Dermis blood vessel endothelial cell (primary cell): ENCODE measurements at regions not wholly inside any gene's neighbourhood (a gene's known extent, or its start where the extent isn't known, plus 50 kb on each side); places are given as distances from the start of the nearest gene placed in this dataset.
"Not testable (repeated sequence)": the region's sequence is repeated elsewhere in the genome, so short reads cannot be mapped to it uniquely, and the experiment has no call there.

Experiments used
- DNase-seq: peaks from one replicate; pipeline ENCODE4 v3.0.0; 2010

GRCh38 chr14:41280745-41281144 lies 325.9 kb upstream of the LRFN5 start:
- DNase-seq, result no peak

- DNase-seq, result no peak
Measured at GRCh38 chr14:41277450-41277849, 329.2 kb upstream of the LRFN5 start.

- DNase-seq, result no peak
Measured at GRCh38 chr14:41257476-41257875, 349.2 kb upstream of the LRFN5 start.

GRCh38 chr14:41235466-41235865 lies 371.2 kb upstream of the LRFN5 start:
- no peak for DNase-seq

GRCh38 chr14:41230683-41231082 lies 376.0 kb upstream of the LRFN5 start:
- no peak for DNase-seq

- no peak for DNase-seq
Measured at GRCh38 chr14:41229824-41230223, 376.9 kb upstream of the LRFN5 start.

- DNase-seq, result no peak
Measured at GRCh38 chr14:41225433-41225832, 381.2 kb upstream of the LRFN5 start.

- no peak for DNase-seq
Measured at GRCh38 chr14:41222581-41222980, 384.1 kb upstream of the LRFN5 start.

GRCh38 chr14:41214978-41215377 lies 391.7 kb upstream of the LRFN5 start:
- not testable (repeated sequence) for DNase-seq

- DNase-seq, result no peak
Measured at GRCh38 chr14:41201696-41202095, 405.0 kb upstream of the LRFN5 start.

- no peak for DNase-seq
Measured at GRCh38 chr14:41187868-41188267, 418.8 kb upstream of the LRFN5 start.

GRCh38 chr14:41171045-41171444 lies 435.6 kb upstream of the LRFN5 start:
- no peak for DNase-seq

GRCh38 chr14:41167040-41167439 lies 439.6 kb upstream of the LRFN5 start:
- no peak for DNase-seq

GRCh38 chr14:41154143-41154807 lies 452.4 kb upstream of the LRFN5 start:
- no peak for DNase-seq

GRCh38 chr14:41146391-41146790 lies 460.3 kb upstream of the LRFN5 start:
- no peak for DNase-seq

- no peak for DNase-seq
Measured at GRCh38 chr14:41144370-41144769, 462.3 kb upstream of the LRFN5 start.

GRCh38 chr14:41137741-41138140 lies 468.9 kb upstream of the LRFN5 start:
- no peak for DNase-seq

GRCh38 chr14:41130274-41130673 lies 476.4 kb upstream of the LRFN5 start:
- DNase-seq, result no peak

- DNase-seq, result no peak
Measured at GRCh38 chr14:41120402-41120801, 486.3 kb upstream of the LRFN5 start.

- DNase-seq, result no peak
Measured at GRCh38 chr14:41096131-41096530, 510.5 kb upstream of the LRFN5 start.

- DNase-seq, result no peak
Measured at GRCh38 chr14:41087056-41087455, 519.6 kb upstream of the LRFN5 start.

GRCh38 chr14:41073544-41073943 lies 533.1 kb upstream of the LRFN5 start:
- no peak for DNase-seq

- no peak for DNase-seq
Measured at GRCh38 chr14:41072776-41073175, 533.9 kb upstream of the LRFN5 start.

- DNase-seq, result no peak
Measured at GRCh38 chr14:41071351-41071750, 535.3 kb upstream of the LRFN5 start.

- DNase-seq, result no peak
Measured at GRCh38 chr14:41062826-41063225, 543.9 kb upstream of the LRFN5 start.
